CD4-positive, alpha-beta T cell treated with Interleukin-15 for 1 hour (primary cell): ENCODE measurements at regions not wholly inside any gene's neighbourhood (a gene's known extent, or its start where the extent isn't known, plus 50 kb on each side); places are given as distances from the start of the nearest gene placed in this dataset.
"Not testable (repeated sequence)": the region's sequence is repeated elsewhere in the genome, so short reads cannot be mapped to it uniquely, and the experiment has no call there.

Experiments
- DNase-seq: peaks from one replicate; pipeline ENCODE4 v3.0.0-alpha.2; 2020

DNA sequence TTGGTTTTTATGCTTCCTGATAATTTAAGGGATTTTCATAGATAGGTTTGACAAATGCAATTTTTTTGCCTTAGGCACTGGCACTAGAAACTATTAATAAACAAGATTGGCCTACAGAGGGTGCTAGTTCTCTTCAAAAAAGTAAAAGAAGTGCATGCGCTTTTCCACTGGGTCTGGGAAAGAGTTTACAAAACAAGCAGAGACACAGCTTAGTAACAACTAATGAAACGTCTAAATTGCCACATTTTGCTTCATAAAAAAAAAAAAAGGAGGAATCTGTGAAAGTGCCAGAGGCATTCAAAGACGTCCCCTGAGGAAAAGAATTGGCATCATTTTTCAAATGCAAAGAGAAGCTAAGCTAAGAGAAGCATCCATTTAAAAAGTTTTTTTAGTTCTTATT lies 58.3 kb upstream of the EEA1 start:
- no peak for DNase-seq

DNA sequence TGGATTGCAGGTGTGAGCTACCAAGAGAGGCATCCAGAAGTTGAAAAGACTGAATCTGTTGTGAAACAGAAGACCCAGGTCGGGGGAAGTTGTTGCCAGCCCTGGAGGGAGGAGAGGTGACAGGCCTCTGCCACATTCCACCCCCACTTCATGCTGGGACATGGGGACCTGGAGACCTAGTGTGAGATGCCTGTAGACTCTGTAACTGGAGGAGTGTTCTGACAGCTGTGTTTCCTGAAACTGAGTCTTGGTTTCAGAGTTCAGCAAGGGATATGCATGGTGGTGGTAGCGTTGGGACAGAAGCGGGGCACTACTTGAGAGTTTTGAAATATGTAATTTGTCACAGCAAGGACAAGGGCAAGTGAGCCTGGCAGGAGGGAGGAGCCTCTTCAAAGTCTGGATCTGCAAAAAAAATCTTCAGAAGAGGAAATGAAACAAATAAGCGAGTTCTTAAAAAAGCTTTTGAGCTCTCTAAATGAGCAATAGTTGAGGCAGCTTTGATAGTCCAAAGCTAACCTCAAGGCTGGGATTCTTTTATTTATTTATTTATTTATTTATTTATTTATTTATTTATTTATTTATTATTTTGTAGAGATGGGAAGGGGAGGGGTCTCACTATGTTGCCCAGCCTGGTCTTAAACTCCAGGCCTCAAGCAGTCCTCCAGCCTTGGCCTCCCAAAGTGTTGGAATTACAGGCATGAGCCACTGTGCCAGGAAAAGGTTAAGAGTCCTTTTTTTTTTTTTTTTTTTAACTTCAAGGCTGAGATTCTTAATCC lies 58.9 kb upstream of the EEA1 start:
- DNase-seq: peak; percentile 51

DNA sequence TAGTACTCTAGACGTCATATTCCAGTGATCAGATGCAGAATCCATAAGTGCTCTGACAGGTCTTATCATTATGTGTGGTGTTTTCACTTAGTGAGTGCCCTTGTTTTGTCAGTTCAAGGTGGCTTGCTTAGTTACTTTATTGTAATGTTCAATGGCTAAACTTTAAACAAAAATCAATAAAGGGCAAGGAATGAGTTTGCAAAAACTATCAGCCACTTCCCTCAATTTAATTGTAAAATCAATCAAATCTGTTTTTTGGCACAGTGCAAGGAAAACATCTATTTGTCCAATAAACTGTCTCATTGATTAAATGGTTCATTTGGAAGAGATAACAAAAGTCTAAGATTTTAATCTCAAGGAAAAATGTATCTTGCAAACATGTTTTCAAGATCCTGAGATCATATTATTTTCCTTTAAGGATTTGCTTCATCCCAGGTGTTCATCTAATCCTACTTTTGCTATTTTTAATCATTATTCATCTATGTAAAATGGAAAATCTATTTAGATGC lies 59.6 kb upstream of the EEA1 start:
- DNase-seq: no peak

DNA sequence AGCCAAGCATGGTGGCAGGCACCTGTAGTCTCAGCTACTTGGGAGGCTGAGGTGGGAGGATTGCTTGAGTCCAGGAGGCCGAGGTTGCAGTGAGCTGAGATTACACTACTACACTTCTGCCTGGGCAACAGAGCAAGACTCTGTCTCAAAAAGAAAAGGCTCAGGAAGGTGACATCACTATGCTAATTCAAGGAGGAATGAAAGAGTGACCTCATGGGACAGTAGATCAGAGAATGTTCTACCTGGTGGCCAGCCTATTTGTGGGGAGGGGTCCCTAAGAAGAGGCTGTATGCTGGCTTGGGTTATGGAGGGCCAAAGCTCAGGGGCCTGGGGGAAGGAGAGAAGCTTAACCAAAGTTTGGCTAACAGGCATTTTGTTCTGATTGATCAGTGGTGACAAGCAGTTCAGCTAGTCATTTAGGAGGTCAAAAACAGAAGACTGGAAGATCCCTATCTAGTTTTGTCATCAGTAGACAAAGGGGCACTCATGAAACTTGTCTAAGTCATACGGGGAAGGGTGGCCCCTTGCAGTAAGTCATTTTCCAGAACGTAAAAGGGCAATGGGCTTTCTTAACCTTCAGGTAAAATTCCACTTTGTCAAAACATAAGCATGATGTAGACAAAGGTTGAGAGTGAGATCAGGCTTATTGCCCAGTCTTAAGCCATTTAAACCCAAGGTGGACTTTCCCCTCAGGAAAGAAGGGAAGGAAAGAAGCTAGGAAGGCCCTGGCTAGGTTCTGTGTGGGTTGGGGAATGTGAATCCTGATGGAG lies 60.8 kb upstream of the EEA1 start:
- no peak for DNase-seq

DNA sequence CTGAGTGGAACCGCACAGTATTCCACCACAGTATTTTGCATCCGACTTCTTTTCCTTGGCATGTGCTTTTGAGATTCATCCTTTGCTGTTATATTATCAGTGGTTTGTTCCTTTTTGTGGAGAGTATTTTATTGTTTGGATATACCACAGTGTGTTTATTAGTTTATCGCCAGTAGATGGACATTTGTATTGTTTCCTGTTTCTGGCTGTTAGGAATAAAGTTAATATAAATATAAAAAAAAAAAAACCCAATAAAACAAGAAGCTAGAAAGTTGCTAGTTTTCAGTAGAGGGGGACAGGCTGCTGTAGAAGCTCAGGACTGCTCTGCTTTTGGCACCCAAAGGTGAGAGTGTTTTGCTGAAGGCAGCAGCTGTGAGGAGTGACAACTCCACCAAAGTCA lies 62.0 kb upstream of the EEA1 start:
- no peak for DNase-seq

DNA sequence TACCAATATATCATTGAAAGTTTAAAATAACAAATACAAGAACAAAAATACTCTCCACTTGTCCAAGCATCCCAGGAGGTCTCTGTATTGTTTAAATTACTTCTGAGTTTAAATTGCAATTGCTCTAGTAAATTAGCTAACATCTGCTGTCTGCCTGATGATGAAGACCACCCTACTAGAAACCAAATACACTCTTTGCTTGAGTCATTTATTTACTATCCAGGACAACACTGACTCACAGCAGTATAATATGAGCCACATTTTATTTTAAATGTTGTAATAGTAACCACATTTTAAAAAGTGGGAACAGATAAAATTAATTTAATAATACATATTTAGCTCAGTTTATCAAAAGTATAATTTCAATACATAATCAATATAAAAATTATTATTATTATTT lies 62.9 kb upstream of the EEA1 start:
- DNase-seq: no peak

DNA sequence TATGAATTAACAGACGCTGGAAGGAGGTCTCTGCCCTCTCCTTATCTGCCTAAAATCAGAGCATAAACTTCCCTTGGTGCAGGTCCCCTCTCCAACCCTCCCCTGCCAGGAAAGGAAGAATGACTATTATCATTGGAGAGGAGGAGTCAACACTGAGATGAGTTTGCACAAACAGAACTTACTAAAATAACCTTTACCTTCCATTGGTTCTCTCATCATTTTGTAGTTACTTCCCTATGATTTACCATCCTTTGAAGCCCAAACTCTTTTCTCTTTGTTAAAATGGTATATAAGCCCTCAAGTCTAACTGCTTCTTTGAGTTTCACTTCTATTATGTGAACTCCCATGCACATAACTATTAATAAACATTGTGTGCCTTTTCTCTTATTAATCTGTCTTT lies 64.2 kb upstream of the EEA1 start:
- DNase-seq: no peak

DNA sequence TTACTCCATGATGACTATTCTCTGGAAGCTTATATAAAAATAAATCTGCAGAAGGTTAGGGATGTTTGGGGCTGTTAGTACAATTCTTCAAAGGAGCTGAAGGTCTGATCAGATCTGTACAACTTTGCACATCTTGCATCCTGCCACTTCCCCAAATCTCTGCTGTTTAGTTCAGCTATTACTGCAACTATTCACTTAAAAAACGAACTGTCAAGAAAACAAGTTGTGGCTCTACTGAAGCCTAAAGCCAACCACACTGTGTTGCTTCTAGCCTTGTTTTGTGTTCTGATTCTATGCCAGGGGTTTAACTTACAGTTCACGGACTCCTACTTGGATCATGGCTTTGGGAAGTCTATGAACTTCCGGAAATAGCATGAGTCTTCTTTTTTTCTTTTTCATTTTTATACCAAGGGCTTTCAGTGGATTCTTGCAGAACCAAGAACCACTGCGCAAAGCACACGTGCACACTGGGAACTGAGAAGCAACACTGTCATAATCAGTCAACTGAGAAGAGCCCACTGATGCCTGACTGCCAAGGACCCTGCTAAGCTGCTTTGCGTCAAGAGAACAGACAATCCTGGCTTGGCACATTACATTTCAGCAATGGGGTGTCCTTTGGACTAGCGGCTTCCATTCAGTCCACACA lies 66.3 kb upstream of the EEA1 start:
- no peak for DNase-seq

DNA sequence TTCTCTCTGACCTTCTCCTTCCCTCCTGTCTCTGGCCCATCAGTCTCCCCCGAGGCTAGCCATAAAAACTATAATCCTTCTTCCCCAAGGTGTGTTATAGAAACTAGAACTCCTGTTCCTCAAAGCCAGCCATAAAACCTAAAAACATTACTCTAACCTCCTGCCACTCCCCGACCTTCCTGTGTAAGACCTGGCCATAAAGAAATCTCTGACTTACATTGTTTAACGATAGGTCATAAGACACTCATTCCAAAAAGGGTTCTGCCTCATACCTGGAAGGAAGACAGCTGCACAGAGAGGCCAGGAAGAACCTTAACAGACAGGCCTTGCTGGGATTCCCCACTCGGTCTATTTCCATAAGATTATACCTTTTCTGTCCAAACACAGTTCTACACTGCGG lies 70.9 kb upstream of the EEA1 start:
- DNase-seq: no peak

DNA sequence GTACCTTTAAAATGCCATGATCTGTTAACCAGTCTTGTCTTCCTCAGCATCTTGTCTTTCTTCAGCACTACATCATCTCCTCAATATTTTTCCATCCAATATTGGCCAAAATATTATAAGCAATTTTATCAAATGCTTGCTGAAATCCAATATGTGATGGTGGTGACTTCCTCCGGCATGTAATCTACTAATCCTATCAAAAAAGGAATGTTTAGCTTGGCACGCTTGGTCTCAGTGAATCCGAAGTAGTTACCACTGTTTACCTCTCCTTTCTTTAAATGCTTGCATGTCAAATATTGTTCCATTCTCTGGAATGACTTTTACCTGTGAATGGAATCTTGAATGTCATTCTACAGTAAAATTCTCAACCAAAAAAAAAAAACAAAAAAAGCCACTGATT lies 72.3 kb upstream of the EEA1 start:
- DNase-seq: no peak

DNA sequence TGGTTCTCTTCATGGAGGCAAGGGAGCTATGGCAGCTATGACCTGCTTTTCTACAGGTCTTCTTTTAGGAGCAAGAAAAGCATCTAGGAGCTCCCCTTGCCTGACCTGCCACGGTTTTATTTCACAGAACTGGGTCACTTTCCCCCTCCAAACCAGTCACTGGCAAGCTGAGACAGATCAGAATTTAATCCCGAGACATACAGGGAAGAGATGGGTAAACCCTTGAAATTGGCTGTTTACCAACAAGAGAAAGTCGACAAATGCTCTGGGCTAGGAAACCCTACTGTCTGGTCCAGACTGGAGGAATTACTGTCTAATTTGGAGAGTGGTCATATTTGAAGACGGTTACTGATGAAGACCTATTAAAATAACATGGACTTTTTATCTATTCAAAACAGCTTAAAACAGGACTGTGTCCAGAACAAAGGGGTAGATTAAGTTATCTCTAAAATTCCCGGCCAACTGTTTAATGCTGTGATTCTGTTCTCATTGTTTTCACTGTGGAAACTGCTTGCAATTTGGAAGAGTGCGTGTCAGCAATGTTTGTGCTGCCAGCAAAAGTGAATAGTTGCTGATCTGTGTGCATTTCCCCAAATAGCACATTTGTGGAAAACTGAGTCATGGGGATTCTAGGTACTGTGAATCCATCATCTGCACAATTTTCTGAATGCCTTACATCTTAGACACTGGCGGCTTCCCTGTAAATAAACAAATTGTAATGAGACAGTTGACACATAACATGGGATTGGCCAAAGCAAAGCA lies 73.4 kb upstream of the EEA1 start:
- DNase-seq: no peak

DNA sequence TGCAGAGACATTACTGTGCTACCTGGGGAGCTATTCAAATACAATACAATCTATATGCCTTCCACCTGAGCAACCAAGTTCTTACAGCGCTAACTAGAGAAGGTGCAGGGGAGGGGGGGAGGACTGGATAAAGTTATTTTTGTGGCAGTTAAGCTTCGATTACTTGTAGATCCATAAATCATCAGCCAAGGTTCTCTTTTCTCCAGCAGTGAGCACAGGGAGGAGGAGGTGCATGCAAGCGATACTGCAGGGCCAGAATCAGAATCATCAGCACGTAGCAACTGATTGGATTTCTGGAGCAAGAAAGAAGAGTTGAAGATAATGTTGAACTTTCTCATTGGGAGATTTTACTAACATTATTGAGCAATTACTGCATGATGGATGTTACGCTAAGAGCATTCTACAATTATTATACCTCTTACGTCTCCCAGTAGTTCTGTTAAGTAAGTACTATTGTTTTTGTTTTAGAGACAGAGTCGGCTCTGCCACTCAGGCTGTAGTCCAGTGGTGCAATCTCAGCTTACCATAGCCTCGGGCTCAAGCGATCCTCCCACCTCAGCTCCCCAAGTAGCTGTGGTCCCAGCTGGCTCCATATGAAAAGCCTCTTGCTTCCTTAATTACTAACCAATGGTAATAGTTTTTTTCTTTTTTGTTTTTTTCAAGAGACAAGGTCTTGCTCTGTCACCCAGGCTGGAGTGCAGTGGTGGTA lies 74.6 kb upstream of the EEA1 start:
- DNase-seq: no peak

DNA sequence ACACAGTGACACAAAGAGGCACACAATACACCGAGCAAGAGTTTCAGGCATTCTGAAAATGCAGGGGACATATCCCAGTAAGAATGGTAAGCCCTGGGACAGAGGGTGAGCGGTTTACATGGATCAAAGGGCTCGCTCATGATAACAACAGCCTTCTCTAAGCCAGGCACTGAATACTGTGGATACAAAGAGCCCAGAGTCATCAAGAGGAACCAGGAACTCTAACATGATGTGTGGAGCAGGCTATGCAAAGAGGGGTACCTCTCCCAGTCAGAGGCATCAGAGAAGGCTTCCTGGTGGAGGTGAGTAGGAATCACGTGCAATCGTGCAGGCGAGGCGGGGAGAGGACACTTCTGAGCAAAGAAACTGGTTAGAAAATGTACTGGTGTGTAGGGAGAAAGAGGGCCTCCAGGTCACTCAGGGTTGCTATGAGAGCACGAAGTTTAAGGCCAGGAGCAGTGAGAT lies 76.9 kb upstream of the EEA1 start:
- no peak for DNase-seq

DNA sequence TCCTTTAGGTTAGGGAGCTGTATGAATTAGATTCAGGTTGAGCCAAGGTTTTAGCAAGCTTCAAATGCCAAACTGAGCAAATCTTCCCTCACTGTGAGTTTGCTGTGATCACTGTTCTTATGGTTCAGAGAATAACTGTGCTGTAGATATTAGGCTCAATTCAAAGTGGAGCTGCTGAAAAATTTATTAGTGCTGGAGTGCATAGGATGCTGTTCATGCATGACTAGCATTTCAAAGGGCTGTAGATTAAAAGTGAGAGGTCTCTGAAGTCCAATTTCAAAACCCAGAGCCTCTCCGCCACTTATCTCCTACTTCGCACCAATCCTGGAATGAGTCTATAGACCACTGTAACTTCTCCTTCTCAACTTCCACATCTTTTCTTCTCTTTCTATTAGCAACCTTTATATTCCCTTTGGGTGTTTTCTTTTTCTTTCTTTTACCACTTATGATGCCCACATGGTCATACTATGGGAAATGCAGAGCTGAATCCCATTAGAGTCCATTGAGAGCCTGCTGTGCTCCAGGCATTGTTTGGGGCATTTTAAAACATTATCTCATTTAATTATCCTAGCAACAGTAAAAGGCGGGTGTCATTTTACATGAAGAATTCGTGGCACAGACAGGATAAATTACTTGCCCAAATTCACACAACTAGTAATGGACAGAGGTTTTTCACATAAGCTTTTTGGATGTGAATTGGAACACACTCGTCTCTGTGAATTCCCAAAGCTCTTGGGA lies 77.5 kb upstream of the EEA1 start:
- DNase-seq: no peak

DNA sequence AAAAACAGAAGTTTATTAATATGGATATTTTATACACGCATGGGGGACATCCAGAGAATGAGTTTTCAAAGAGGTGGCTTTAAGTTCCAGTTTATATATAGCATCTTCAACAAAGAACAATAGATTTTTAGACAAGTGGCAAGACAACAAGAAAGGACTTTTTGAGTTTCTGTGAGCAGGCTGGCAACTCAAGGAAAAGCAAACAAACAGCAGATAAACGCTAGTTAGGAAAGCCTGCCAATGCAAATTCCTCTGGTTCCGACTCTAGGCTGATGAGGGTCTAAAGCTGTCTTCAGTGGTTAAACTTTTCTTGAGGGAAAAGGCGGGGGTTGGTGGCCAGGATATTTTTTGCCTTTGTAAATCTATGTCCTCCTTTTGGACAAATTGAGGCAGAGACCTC lies 78.4 kb upstream of the EEA1 start:
- DNase-seq: no peak

DNA sequence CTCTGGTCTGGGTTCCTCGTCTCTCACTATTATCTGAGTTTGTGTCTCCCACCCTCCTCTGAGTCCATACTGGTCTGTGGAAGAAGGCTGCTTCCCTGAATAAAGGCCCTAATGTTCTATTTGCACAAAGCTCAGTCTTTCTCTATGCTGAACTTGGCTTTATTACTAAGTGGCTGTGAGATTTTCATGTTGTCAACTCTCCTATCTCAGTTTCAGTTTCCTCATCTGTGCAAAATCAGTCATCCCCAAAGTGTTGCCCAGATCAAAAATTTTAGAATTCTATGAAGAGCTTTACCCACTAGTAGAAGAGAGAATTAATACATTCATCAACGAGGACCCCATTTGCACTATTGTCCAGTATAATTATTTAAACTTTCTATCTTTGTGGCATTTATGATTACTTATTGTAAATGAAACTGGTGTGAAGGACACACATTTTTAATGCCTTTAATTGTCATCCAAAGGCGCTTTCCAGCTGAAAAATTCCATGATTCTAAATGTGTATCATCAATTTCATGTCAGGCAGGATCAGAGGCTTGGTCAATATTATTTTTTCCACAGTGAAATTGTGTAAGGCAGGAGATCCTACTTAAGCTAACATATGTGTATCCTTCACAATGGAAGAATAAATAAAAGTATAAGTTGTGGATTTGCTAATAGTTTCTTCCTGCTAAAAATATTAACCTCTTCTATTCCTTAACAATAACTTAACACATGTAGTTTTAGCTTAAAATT lies 79.1 kb upstream of the EEA1 start:
- DNase-seq: no peak

DNA sequence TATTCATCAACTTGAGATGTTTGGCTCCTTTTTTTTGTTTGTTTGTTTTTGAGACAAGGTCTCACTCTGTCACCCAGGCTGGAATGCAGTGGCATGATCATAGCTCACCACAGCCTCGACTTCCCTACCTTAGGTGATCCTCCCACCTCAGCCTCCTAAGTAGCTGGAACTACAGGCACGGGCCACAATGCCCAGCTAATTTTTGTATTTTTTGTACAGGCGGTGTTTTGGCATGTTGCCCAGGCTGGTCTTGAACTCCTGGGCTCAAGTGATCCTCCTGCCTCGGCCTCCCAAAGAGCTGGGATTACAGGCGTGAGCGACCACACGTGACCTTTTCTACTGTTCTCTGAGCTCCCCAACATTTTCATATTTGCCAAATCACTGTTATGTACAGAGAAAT lies 79.8 kb upstream of the EEA1 start:
- DNase-seq: not testable (repeated sequence)

DNA sequence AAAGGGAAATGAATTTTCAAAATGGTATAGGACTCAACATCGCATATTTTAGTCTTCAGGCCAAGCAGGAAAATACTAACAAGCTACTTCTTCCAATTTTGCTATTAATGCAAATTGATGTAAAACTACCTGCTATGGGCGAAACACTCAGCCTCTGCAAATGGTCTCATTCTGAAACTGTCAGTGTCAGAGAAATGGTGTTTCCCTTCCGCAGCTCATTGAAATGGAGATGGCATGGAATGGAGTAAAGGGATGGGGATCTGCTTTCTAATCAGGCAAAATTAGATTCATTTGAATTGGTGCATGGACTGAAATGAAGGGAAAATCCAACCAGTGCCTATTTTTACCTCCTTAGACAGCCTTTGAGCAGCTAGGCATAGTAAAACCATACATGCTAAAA lies 80.4 kb upstream of the EEA1 start:
- DNase-seq: no peak

DNA sequence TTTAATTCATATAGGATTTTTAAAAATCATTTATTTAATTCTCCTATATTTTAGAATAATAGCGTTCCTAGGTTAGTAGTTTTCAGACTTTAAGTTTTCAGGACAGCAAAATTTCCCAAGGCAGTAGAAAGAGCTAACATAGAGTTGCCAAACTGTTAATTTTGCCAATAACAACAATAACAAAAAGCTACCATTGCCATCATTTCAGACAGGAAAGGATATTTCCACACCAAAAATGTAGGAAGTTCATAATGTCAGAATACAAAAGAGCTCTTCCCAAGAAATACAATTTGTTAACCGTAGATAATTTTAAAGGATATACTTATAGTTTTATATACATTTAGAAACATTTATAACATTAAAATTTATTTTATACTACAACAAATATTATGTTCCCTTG lies 81.4 kb upstream of the EEA1 start:
- no peak for DNase-seq

DNA sequence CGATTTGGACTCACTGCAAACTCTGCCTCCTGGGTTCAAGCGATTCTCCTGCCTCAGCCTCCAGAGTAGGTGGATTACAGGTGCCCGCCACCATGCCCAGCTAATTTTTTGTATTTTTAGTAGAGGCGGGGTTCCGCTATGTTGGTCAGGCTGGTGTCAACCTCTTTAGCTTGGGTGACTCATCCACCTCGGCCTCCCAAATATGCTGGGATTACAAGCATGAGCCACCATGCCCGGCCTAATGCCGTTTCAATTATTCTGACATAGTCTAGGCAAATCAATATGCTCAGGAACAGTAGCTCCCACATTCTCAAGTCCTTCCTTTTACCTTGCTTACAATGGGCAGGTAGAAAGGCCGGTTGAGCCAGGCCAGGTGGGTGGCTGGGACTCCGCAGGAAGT lies 82.0 kb upstream of the EEA1 start:
- no peak for DNase-seq
